Fibroblast of lung (primary cell): ENCODE measurements at regions not wholly inside any gene's neighbourhood (a gene's known extent, or its start where the extent isn't known, plus 50 kb on each side); places are given as distances from the start of the nearest gene placed in this dataset.

Experiments
- CTCF ChIP-seq, 2 donors: IDR thresholded peaks in 1 of 2; conservative IDR thresholded peaks in 1 of 2; 1 replicate in 1 of 2; 2 replicates in 1 of 2; pipeline ENCODE4 v1.5.1; 2011 to 2012; ENCODE audit warnings: low read length in 2 of 2, control low read depth in 1 of 2, inconsistent platforms in 1 of 2, low read depth in 1 of 2, mild to moderate bottlenecking in 1 of 2
- EZH2 ChIP-seq: IDR thresholded peaks from 2 replicates; pipeline ENCODE4 v1.5.1; 2012; ENCODE audit warnings: low read length, control low read depth, mild to moderate bottlenecking; ENCODE audit errors: missing control alignments

DNA sequence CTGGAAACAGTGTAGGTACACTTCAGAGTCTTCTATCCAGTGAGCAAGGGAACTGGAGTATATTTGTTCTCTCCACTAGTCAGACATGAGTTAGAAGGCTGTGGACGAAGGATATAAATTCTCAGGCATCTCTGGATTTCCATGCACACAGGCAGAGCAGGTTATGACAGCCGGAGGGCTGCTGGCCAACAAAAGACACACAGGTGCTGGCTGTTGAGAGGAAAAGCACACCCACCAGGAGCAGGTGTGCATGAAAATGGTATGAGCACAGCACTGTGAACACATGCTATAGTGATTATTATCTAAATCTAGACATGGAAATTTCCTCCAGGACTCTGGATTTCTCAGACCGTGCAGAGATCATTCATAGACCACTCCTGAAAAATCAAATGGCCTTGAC, 444.7 kb upstream of the RPS6KA3 start:
- TF ChIP-seq CTCF (conservative IDR thresholded peaks at IDR 0.05 in 1 of 2, IDR thresholded peaks at IDR 0.05 in 1 of 2; ENCODE audit: low read depth in 1 of 2, low read length in 2 of 2) (no peak), EZH2 (no peak)
